ENCODE measurements at regions not wholly inside any gene's neighbourhood (a gene's known extent, or its start where the extent isn't known, plus 50 kb on each side); places are given as distances from the start of the nearest gene placed in this dataset.

- no peak for DNase-seq
These were observed 53.8 kb upstream of the RBM24 start for GRCh38 chr6:17227403-17227802.

Data from NCI-H1694 treated with DMSO at 0.1 percent for 48 hours (cell line).